ENCODE measurements at regions not wholly inside any gene's neighbourhood (a gene's known extent, or its start where the extent isn't known, plus 50 kb on each side); places are given as distances from the start of the nearest gene placed in this dataset.

GRCh38 chr3:152574461-152575079 lies 260.4 kb upstream of the P2RY1 start:
- Histone ChIP-seq H3K36me3 (ENCODE audit: control insufficient read depth in 2 of 2, extremely low read depth in 1 of 2, insufficient read depth in 2 of 2, low read length in 2 of 2) (no peaks in the 10 kb centered on the region), H3K4me1 (ENCODE audit: control insufficient read depth, extremely low read depth, insufficient read depth, low read length) (no peaks in the 10 kb centered on the region), H3K79me2 (ENCODE audit: control insufficient read depth, insufficient read depth, low read length) (no peaks in the 10 kb centered on the region), H3K4me2 (ENCODE audit: insufficient read depth, low read length) (no peak overlapping the region), H3K9me1 (replicated peaks; ENCODE audit: control insufficient read depth, extremely low read depth, insufficient read depth, low read length) (no peaks in the 10 kb centered on the region), H3K27me3 (ENCODE audit: control insufficient read depth in 2 of 2, insufficient read depth in 2 of 2, low read length in 2 of 2) (no peaks in the 10 kb centered on the region), H2AFZ (ENCODE audit: low read depth, low read length) (no peak overlapping the region), H3K4me3 (replicated peaks in 1 of 3; ENCODE audit: insufficient read depth in 1 of 3, low read depth in 1 of 3, low read length in 3 of 3) (no peak overlapping the region), H3K27ac (ENCODE audit: insufficient read depth, low read depth, low read length) (no peak overlapping the region), H4K20me1 (replicated peaks; ENCODE audit: control insufficient read depth, extremely low read depth, insufficient read depth, low read length) (no peaks in the 10 kb centered on the region), H3K9me3 (replicated peaks; ENCODE audit: control insufficient read depth, insufficient read depth, low read length) (no peaks in the 10 kb centered on the region), H3K9ac (replicated peaks; ENCODE audit: extremely low read depth, insufficient read depth, low read length) (no peak overlapping the region)
- peak; percentile 38 for FAIRE-seq
- peak; percentile 78 for DNase-seq (ENCODE audit: low read depth, low spot score)
- TF ChIP-seq CTCF (IDR thresholded peaks at IDR 0.05; ENCODE audit: extremely low read depth in 1 of 2, insufficient read depth in 1 of 2, low read depth in 1 of 2, low read length in 2 of 2) (peak; percentile 41 to 45), JUN (IDR thresholded peaks at IDR 0.05; ENCODE audit: borderline replicate concordance, insufficient read depth, insufficient read length, low read depth) (no peak)
- ChIA-PET POLR2A (no interaction called here), CTCF (interaction anchor here (0.6 to 4.4 kb wide), 35 partner anchors 10 to 1282 kb away, joined by 3 to 63 read pairs (median 5); partner anchors contain the start of gene P2RY1)
- intact Hi-C loops (cut with micrococcal nuclease) (loop anchor here (1.0 to 10.0 kb wide), 6 partner anchors 22 to 1110 kb away; partner anchors contain the start of gene IGSF10), dilution Hi-C loops (cut with MboI; ENCODE audit: extremely low pct_ligation_motif_present, low sequenced_read_pairs) (no loop called here)
- no TSS peak for BruUV-seq (replicated peaks)

- no peak overlapping the region for H3K27ac ChIP-seq (ENCODE audit: insufficient read depth, low read depth, low read length)
- dilution Hi-C loops (cut with MboI; ENCODE audit: extremely low pct_ligation_motif_present, low sequenced_read_pairs) (no loop called here), intact Hi-C loops (cut with micrococcal nuclease) (loop anchor here (10.0 kb wide), 2 partner anchors 734 to 1114 kb away; partner anchors contain the start of gene IGSF10)
- no peaks in the 10 kb centered on the region for H3K9me1 ChIP-seq (replicated peaks; ENCODE audit: control insufficient read depth, extremely low read depth, insufficient read depth, low read length)
- DNase-seq (ENCODE audit: low read depth, low spot score) = no peak
- H2AFZ ChIP-seq (ENCODE audit: low read depth, low read length) = no peak overlapping the region
- H3K4me1 ChIP-seq (ENCODE audit: control insufficient read depth, extremely low read depth, insufficient read depth, low read length) = peaks cover 5% of the 10 kb centered on the region
- H3K79me2 ChIP-seq (ENCODE audit: control insufficient read depth, insufficient read depth, low read length) = no peaks in the 10 kb centered on the region
- no peaks in the 10 kb centered on the region for H3K27me3 ChIP-seq (ENCODE audit: control insufficient read depth in 2 of 2, insufficient read depth in 2 of 2, low read length in 2 of 2)
- no peak overlapping the region for H3K9ac ChIP-seq (replicated peaks; ENCODE audit: extremely low read depth, insufficient read depth, low read length)
- H3K9me3 ChIP-seq (replicated peaks; ENCODE audit: control insufficient read depth, insufficient read depth, low read length) = no peaks in the 10 kb centered on the region
- FAIRE-seq = no peak
- POLR2A ChIA-PET = no interaction called here
- no peaks in the 10 kb centered on the region for H4K20me1 ChIP-seq (replicated peaks; ENCODE audit: control insufficient read depth, extremely low read depth, insufficient read depth, low read length)
- TF ChIP-seq POLR2AphosphoS5 (IDR thresholded peaks at IDR 0.05; ENCODE audit: insufficient read depth, low read depth, low read length) (no peak), CTCF (IDR thresholded peaks at IDR 0.05; ENCODE audit: extremely low read depth in 1 of 2, insufficient read depth in 1 of 2, low read depth in 1 of 2, low read length in 2 of 2) (no peak), FOS (IDR thresholded peaks at IDR 0.05; ENCODE audit: borderline replicate concordance, insufficient read depth, low read length) (no peak), EZH2 (IDR thresholded peaks at IDR 0.05; ENCODE audit: borderline replicate concordance, low read depth, low read length, severe bottlenecking) (no peak), POLR2A (IDR thresholded peaks at IDR 0.05; ENCODE audit: low read depth, low read length) (no peak), JUN (IDR thresholded peaks at IDR 0.05; ENCODE audit: borderline replicate concordance, insufficient read depth, insufficient read length, low read depth) (no peak), GATA2 (IDR thresholded peaks at IDR 0.05; ENCODE audit: insufficient read depth, insufficient read length, low read depth, low read length) (no peak), MYC (IDR thresholded peaks at IDR 0.05; ENCODE audit: low read depth, low read length) (no peak), MAX (IDR thresholded peaks at IDR 0.05; ENCODE audit: insufficient read depth, insufficient read length) (no peak)
- no peaks in the 10 kb centered on the region for H3K36me3 ChIP-seq (ENCODE audit: control insufficient read depth in 2 of 2, extremely low read depth in 1 of 2, insufficient read depth in 2 of 2, low read length in 2 of 2)
- CTCF ChIA-PET = interaction anchor here (1.5 kb wide), 1 partner anchor 14 kb away, joined by 3 read pairs; no protein-coding TSS in a partner anchor
- no peak overlapping the region for H3K4me3 ChIP-seq (replicated peaks in 1 of 3; ENCODE audit: insufficient read depth in 1 of 3, low read depth in 1 of 3, low read length in 3 of 3)
- BruUV-seq (replicated peaks) = no TSS peak
- H3K4me2 ChIP-seq (ENCODE audit: insufficient read depth, low read length) = no peak overlapping the region
These were observed 256.2 kb upstream of the P2RY1 start for GRCh38 chr3:152578769-152579168.

Data from endothelial cell of umbilical vein (primary cell).